B cell (primary cell): ENCODE measurements at regions not wholly inside any gene's neighbourhood (a gene's known extent, or its start where the extent isn't known, plus 50 kb on each side); places are given as distances from the start of the nearest gene placed in this dataset.

Experiments used
- CTCF ChIP-seq: fragments of 200-600 bp; IDR thresholded peaks from one replicate; pipeline ENCODE4 v1.8.0; 2022; ENCODE audit warnings: antibody characterized with exemption, mild to moderate bottlenecking
- EZH2 ChIP-seq: IDR thresholded peaks from 2 replicates; pipeline ENCODE4 v1.6.1; 2012; ENCODE audit warnings: borderline replicate concordance, low read depth, mild to moderate bottlenecking, moderate library complexity, low read length; ENCODE audit not compliant: insufficient read depth, poor library complexity, severe bottlenecking

- TF ChIP-seq CTCF (no peak), EZH2 (no peak)
These were observed 886.3 kb downstream of the SLC4A3 start for GRCh38 chr2:220513573-220514288.
